ENCODE measurements at regions not wholly inside any gene's neighbourhood (a gene's known extent, or its start where the extent isn't known, plus 50 kb on each side); places are given as distances from the start of the nearest gene placed in this dataset.
"Not testable (repeated sequence)": the region's sequence is repeated elsewhere in the genome, so short reads cannot be mapped to it uniquely, and the experiment has no call there.

DNA sequence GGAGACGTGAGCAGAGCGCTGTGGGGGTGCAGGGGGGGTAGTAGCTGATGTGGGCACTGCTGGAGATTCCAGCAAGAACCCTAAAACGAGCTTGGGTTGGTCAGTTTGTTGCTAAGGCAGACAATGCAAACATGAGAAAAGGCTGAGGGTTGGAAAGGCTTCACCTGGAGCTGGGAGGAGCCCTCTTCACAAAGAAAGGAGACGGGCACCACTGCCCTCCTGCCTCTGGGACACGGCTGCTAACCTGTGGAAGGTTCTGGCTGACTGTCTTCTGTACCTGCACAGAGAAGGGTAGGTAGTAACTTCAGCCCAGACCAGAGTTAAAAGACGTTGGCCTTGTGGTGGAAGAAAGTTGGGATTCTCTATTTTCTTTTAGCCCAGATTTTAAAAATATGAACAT, 108.7 kb downstream of the SUCLA2 start:
- no peak for DNase-seq (ENCODE audit: low spot score)
- ATAC-seq = no peak

DNA sequence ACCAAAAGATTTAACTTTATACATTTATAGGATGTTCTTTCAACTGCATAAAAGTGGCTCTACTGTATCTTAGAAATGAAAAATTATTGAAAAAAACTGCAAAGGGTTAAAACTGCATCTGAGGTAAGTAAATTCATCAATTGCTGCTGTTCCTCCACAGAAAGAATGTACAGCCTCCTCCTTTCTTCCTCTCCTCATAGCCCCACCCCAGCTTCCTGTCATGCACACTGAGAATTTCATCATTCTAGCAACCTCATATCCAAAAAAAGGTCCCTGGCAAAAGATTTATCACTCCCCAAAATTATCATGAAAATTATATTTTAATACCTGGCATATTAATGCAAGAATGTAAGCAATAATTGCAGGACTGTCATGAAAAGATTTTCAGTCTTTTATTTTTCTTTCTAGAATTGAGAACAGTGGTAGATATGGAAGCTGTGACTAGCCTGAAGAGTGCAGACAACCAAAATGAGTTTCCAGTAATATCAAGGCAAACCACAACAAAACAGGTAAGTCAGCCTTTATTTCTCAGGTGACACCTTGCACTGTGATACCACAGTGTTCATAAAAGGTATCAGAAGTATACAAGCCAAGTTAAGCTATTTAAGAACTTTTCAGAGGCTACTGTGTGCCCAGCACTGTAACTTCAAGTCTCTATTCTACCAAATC, 110.8 kb downstream of the SUCLA2 start:
- no peak for DNase-seq (ENCODE audit: low spot score)
- ATAC-seq = no peak

DNA sequence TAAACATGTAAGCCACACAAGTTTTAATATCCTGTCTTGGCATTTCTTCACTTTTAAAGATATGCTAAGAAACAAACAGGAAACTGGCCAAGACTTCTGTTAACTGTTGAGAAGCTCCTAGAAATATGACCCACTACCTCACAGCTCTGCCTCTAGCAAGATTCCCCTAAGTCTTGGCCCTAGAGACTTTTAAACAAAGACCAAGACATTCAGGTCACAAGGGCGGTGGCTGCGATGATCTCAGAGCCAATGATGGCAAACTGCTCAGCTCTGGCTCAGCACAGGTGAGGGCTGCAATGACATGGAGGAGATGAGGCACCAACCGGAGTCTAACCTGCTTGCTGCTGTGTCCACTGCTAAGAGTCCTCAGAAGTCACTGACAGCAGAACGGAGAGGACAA, 114.8 kb downstream of the SUCLA2 start:
- DNase-seq (ENCODE audit: low spot score) (no peak), ATAC-seq (no peak)

GRCh38 chr13:47875201-47875600, 125.9 kb downstream of the SUCLA2 start:
- DNase-seq (ENCODE audit: low spot score) = no peak
- ATAC-seq = no peak

- not testable (repeated sequence) for DNase-seq (ENCODE audit: low spot score); ATAC-seq
Observed at GRCh38 chr13:47873987-47874386, 127.1 kb downstream of the SUCLA2 start.

DNA sequence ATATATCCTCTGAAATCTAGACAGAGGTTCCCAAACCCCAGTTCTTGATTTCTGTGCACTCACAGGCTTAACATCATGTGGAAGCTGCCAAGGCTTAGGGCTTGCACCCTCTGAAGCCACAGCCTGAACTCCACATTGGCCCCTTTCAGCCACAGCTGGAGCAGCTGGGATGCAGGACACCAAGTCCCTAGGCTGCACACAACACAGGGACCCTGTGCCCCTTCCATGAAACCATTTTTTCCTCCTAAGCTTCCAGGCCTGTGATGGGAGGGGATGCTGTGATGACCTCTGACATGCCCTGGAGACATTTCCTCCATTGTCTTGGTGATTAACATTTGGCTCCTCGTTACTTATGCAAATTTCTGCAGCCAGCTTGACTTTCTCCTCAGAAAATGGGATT, 127.8 kb downstream of the SUCLA2 start:
- not testable (repeated sequence) for DNase-seq (ENCODE audit: low spot score)

DNA sequence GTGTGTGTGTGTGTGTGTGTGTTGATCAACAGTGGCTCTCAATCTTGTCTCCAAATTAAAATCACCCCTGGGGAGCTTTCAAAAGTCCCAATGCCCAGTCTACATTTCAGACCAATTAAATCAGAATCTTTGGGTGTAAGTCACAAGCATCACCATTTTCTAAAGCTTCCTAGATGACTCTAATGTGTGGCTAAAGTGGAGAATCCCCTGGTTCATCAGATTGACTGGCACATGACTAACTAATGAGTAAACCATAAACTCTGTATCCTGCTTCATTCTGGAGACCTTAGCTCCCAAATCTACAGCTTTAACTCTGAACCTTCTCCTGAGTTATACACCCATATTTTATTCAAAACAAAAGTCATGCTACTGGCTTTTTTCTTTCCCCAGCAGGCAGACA, 131.3 kb downstream of the SUCLA2 start:
- no peak for ATAC-seq

More for the DNA sequence above, 127.8 kb downstream of the SUCLA2 start:
- ATAC-seq = not testable (repeated sequence)

GRCh38 chr13:47865883-47866282, 135.2 kb downstream of the SUCLA2 start:
- no peak for DNase-seq (ENCODE audit: low spot score)
- ATAC-seq = no peak

More for the DNA sequence above, 131.3 kb downstream of the SUCLA2 start:
- DNase-seq (ENCODE audit: low spot score) = no peak

GRCh38 chr13:47862841-47863240, 138.2 kb downstream of the SUCLA2 start:
- DNase-seq (ENCODE audit: low spot score) = no peak
- no peak for ATAC-seq

- no peak for DNase-seq (ENCODE audit: low spot score)
- no peak for ATAC-seq
Observed at GRCh38 chr13:47859165-47859564, 141.9 kb downstream of the SUCLA2 start.

- DNase-seq (ENCODE audit: low spot score) (no peak), ATAC-seq (no peak)
Observed at GRCh38 chr13:47858042-47859025, 142.7 kb downstream of the SUCLA2 start.

DNA sequence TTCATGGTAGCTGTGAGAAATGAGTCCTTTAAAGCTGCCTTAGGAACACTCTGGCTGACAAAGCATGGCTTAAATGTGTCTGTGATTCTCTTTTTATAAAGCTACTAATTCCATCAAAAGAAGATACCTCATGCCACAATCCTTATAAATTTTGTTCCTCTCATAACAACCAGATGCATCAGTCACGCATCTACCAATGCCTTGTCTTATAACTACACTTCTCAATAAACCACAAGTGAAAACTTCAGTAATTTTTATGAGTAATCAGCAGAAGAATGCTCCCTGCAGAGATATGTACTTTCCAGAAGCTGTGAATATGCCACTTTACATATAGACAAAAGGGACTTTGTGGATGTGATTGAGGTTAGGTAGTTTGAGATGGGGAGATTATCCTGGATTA, 147.8 kb downstream of the SUCLA2 start:
- no peak for ATAC-seq
- no peak for DNase-seq (ENCODE audit: low spot score)

DNA sequence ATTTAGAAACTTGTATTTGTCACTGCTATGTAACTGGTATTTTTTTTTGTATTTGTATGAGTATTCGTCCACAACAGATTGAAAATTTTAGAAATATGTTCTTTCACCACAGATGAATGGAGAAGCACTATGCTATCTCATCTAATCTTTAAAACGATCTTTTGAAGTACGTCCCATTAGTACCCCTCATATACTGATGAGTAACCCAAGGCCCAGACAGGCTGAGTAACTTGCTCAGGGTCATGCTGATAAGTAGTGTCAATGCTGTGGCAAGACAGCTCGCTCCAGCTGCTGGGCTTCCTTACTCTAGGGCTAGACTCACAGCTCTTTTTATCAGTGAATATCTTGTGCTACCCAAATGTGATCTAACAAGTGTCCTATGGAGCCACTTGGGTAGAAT, 154.2 kb downstream of the SUCLA2 start:
- no peak for DNase-seq (ENCODE audit: low spot score)
- ATAC-seq = no peak

- no peak for ATAC-seq
Observed at GRCh38 chr13:47845981-47846380, 155.1 kb downstream of the SUCLA2 start.

DNA sequence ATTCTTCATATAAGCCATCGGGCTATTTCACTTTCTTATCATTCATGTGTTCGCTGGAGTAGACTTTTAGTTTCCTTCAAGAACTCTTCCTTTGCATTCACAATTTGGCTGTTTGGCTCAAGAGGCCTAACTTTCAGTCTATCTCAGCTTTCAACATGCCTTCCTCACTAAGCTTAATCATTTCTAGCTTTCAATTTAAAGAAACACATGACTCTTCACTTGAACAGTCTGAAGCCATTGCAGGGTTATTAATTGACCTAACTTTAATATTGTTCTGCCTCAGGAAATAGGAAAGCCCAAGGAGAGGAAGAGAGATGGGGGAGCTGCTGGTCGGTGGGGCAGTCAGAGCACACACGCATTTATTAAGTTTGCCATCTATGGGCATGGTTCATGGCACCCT, 158.1 kb downstream of the SUCLA2 start:
- ATAC-seq = no peak
- no peak for DNase-seq (ENCODE audit: low spot score)

More at GRCh38 chr13:47845981-47846380, 155.1 kb downstream of the SUCLA2 start:
- no peak for DNase-seq (ENCODE audit: low spot score)

- ATAC-seq (no peak), DNase-seq (ENCODE audit: low spot score) (no peak)
Observed at GRCh38 chr13:47841151-47841550, 159.9 kb downstream of the SUCLA2 start.

- ATAC-seq = no peak
Observed at GRCh38 chr13:47837906-47838305, 163.2 kb downstream of the SUCLA2 start.

DNA sequence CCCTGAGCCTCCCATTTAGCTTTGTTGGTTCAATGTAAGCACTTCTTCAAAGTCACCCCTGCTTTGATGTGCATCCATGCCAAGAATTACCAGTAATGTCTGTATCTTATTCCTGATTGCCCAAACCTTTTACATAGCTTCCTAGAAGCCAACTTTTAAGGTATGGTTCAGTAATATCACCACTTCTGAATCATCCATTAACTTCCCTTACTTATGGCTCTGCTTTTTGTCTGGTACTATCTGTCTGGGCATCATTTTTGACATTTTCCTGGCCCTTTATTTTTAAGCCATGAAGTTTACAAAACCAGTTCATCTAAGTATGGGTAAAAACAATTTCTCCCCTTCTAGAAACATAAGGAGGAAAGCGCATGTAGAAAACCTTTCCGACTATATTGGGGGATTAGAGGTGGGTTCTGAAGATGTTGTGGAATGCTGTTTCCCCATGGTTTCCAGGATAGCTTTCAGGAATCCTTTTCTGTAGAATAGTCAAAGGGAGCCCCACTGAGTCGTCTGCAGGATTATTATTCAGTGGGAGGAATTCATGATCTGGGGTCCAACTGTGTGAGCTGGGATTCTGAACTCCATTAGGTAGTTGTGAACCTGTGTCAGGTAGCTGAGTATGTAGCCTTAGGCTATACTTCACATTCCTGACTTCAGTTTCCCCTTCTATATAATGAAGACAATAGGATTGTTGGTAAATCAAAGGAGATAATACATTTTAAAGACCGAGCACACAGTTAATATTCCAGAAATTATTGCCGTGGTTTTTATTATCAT, 163.8 kb downstream of the SUCLA2 start:
- no peak for DNase-seq (ENCODE audit: low spot score)
- no peak for ATAC-seq

More at GRCh38 chr13:47837906-47838305, 163.2 kb downstream of the SUCLA2 start:
- no peak for DNase-seq (ENCODE audit: low spot score)

GRCh38 chr13:47835470-47836228, 165.4 kb downstream of the SUCLA2 start:
- DNase-seq (ENCODE audit: low spot score) (no peak), ATAC-seq (no peak)

DNA sequence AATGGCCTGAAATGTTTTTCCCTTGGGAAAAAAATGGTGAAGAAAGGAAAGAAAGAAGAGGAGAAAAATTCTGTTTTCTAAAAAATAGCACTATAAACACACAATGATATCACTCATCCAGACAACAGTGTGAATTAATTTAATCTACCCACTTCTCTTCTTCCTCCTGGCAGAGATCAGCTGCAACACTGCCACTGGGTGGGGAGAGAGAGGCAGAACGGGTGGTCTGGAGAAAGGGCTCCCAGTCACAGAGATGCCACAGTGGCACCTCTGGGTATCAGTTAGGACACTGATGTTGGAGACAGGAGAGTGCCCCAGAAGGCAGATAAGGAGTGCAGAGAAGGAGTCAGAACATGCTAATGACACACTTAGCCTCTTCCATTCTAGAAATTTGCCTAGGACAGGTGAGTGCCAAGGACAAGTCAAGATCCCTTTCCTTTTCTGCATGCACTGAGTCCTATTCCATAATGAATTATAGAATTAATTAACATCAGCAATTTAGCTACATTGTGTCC, 168.6 kb downstream of the SUCLA2 start:
- DNase-seq (ENCODE audit: low spot score) (no peak), ATAC-seq (no peak)
